ENCODE measurements at regions not wholly inside any gene's neighbourhood (a gene's known extent, or its start where the extent isn't known, plus 50 kb on each side); places are given as distances from the start of the nearest gene placed in this dataset.
"Not testable (repeated sequence)": the region's sequence is repeated elsewhere in the genome, so short reads cannot be mapped to it uniquely, and the experiment has no call there.

- not testable (repeated sequence) for TF ChIP-seq CTCF, POLR2A (IDR thresholded peaks at IDR 0.05)
Observed at GRCh38 chr10:42234506-42234905, 403.9 kb downstream of the ZNF33B start.

All from right lobe of liver (tissue), 4 donors.